CD14-positive monocyte (primary cell): ENCODE measurements at regions not wholly inside any gene's neighbourhood (a gene's known extent, or its start where the extent isn't known, plus 50 kb on each side); places are given as distances from the start of the nearest gene placed in this dataset.

Experiments used
- DNase-seq, 3 donors: peaks; one replicate each; pipeline ENCODE4 v3.0.0-alpha.2; 2011 to 2022
- H2AFZ ChIP-seq: 2 replicates; pipeline ENCODE4 v1.6.0; 2012; ENCODE audit warnings: mild to moderate bottlenecking, low read depth, low read length, inconsistent platforms; ENCODE audit not compliant: insufficient read depth, poor library complexity, severe bottlenecking
- H3K27ac ChIP-seq, 2 donors: 1 replicate in 1 of 2; 2 replicates in 1 of 2; pipeline ENCODE4 v1.5.1; 2012 to 2013; ENCODE audit warnings: low read length in 2 of 2, control low read depth in 1 of 2, inconsistent platforms in 1 of 2, low read depth in 1 of 2, mild to moderate bottlenecking in 1 of 2
- H3K27me3 ChIP-seq, 2 donors: one replicate each; pipeline versions ENCODE4 v1.6.0 to v1.6.1; 2011 to 2013; ENCODE audit warnings: low read length in 2 of 2; ENCODE audit not compliant: control insufficient read depth in 2 of 2, insufficient read depth in 2 of 2
- H3K36me3 ChIP-seq, 2 donors: replicated peaks in 1 of 2; 1 replicate in 1 of 2; 2 replicates in 1 of 2; pipeline versions ENCODE4 v1.5.1 to v1.6.1; 2012 to 2013; ENCODE audit warnings: low read length in 2 of 2, control low read depth in 1 of 2, inconsistent platforms in 1 of 2, mild to moderate bottlenecking in 1 of 2; ENCODE audit not compliant: insufficient read depth in 2 of 2, control insufficient read depth in 1 of 2
- H3K4me1 ChIP-seq, 2 donors: 1 replicate in 1 of 2; 2 replicates in 1 of 2; pipeline versions ENCODE4 v1.5.1 to v1.6.1; 2012 to 2013; ENCODE audit warnings: low read length in 2 of 2, control low read depth in 1 of 2, inconsistent platforms in 1 of 2, mild to moderate bottlenecking in 1 of 2, moderate library complexity in 1 of 2; ENCODE audit not compliant: insufficient read depth in 2 of 2, control insufficient read depth in 1 of 2
- H3K4me2 ChIP-seq: replicated peaks from 2 replicates; pipeline ENCODE3; 2012; ENCODE audit warnings: low read length, moderate library complexity, mild to moderate bottlenecking; ENCODE audit not compliant: poor library complexity, severe bottlenecking; ENCODE audit errors: extremely low read depth
- H3K4me3 ChIP-seq, 3 experiments: fragments of 200-600 bp in 1 of 3; sonication (generic) in 1 of 3; replicated peaks in 1 of 3; 1 replicate in 2 of 3; 2 replicates in 1 of 3; pipeline ENCODE4 v1.5.1; 2011 to 2013; ENCODE audit warnings: low read length in 3 of 3, mild to moderate bottlenecking in 3 of 3, control low read depth in 2 of 3, low read depth in 2 of 3, inconsistent platforms in 1 of 3, moderate library complexity in 1 of 3
- H3K79me2 ChIP-seq: 2 replicates; pipeline ENCODE4 v1.6.0; 2012; ENCODE audit warnings: mild to moderate bottlenecking, control low read depth, inconsistent platforms, low read length, moderate library complexity; ENCODE audit not compliant: insufficient read depth
- H3K9ac ChIP-seq: 2 replicates; pipeline ENCODE4 v1.6.0; 2017; ENCODE audit warnings: low read length, mild to moderate bottlenecking; ENCODE audit not compliant: insufficient read depth, poor library complexity, severe bottlenecking
- H3K9me3 ChIP-seq, 2 donors: replicated peaks in 1 of 2; 1 replicate in 1 of 2; 2 replicates in 1 of 2; pipeline versions ENCODE4 v1.5.1 to v1.6.1; 2012 to 2013; ENCODE audit warnings: low read length in 2 of 2, control low read depth in 1 of 2; ENCODE audit not compliant: control insufficient read depth in 1 of 2, insufficient read depth in 1 of 2
- H4K20me1 ChIP-seq: 2 replicates; pipeline ENCODE4 v1.6.0; 2012; ENCODE audit warnings: mild to moderate bottlenecking, low read length, control low read depth, moderate library complexity; ENCODE audit not compliant: insufficient read depth
- H3K27ac Mint-ChIP-seq, 7 donors: one replicate each; pipeline ENCODE4 v1.8.0; 2020; ENCODE audit warnings: mild to moderate bottlenecking in 7 of 7, mixed read lengths in 7 of 7, moderate library complexity in 6 of 7, inconsistent platforms in 2 of 7
- H3K27me3 Mint-ChIP-seq, 3 donors: one replicate each; pipeline ENCODE4 v1.8.0; 2021 to 2022; ENCODE audit warnings: low read depth in 3 of 3, mild to moderate bottlenecking in 3 of 3, mixed read lengths in 3 of 3, moderate library complexity in 3 of 3, inconsistent platforms in 1 of 3
- H3K36me3 Mint-ChIP-seq, 2 donors: one replicate each; pipeline ENCODE4 v1.8.0; 2020; ENCODE audit warnings: mixed read lengths in 2 of 2, inconsistent platforms in 1 of 2, mild to moderate bottlenecking in 1 of 2
- H3K4me1 Mint-ChIP-seq: one replicate; pipeline ENCODE4 v1.8.0; 2020; ENCODE audit warnings: mild to moderate bottlenecking, mixed read lengths
- H3K4me3 Mint-ChIP-seq, 2 donors: one replicate each; pipeline ENCODE4 v1.8.0; 2020; ENCODE audit warnings: mild to moderate bottlenecking in 2 of 2, mixed read lengths in 2 of 2, moderate library complexity in 1 of 2
- H3K9me3 Mint-ChIP-seq, 7 donors: one replicate each; pipeline ENCODE4 v1.8.0; 2020 to 2022; ENCODE audit warnings: mixed read lengths in 7 of 7, mild to moderate bottlenecking in 6 of 7, moderate library complexity in 6 of 7, inconsistent platforms in 2 of 7
- WGBS: methylation state at CpG from one replicate; pipeline ENCODE4 v1.1.5; 2013; ENCODE audit warnings: missing lambda C conversion rate; ENCODE audit not compliant: insufficient coverage; 5-methylcytosine and 5-hydroxymethylcytosine counted together
- intact Hi-C, 2 donors: fragments of 100-400 bp; cut with micrococcal nuclease; formaldehyde crosslinking; loops; one replicate each; pipeline versions ENCODE4 v1.15.0 to v1.15.1; 2023
- TF ChIP-seq, protein P1 (sequence below): fragments of 200-600 bp; IDR thresholded peaks from one replicate; pipeline ENCODE4 v1.8.0; 2022; ENCODE audit warnings: antibody characterized with exemption, mild to moderate bottlenecking

DNA sequence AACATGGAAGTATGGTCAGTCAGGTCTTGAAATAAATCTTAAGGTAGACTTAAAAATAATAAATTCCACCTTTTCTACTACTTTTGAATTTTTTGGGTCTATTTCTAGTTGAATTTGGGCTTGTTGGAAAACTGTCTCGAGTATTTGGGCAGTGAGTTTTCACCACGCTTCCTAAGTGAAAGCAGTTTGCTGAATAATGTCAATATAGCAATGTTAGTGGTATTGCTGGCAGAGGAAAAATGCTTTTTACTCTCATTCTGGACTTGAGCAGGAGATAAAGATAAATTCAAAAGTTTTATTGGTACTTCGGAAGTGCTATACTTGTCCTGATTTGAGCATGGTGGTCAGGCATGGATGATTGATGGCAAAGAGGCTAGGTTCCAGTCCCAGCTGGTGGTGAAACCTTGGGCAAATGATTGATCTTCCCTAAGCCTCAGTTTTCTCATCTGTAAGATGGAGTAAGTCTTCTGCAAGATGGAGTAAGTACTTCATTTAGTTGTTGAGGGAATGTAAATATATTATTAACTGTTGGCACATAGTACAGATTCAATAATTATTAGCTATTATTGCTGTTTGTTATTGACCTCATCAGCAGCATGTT lies 503.5 kb upstream of the ZEB2 start:
- Mint-ChIP-seq H3K9me3 (peaks cover 0 to 2% (median 0%) of the 10 kb centered on the region in 7 donors), H3K27ac (no peak overlapping the region), H3K27me3 (peaks cover 0 to 1% (median 0%) of the 10 kb centered on the region in 3 donors), H3K36me3 (no peaks in the 10 kb centered on the region), H3K4me3 (no peak overlapping the region), H3K4me1 (peaks cover 6% of the 10 kb centered on the region)
- Histone ChIP-seq H3K27ac (no peak overlapping the region), H3K27me3 (no peaks in the 10 kb centered on the region), H3K79me2 (no peaks in the 10 kb centered on the region), H3K9me3 (no peaks in the 10 kb centered on the region), H3K4me3 (no peak overlapping the region), H3K36me3 (no peaks in the 10 kb centered on the region), H3K9ac (no peak overlapping the region), H3K4me1 (no peaks in the 10 kb centered on the region), H4K20me1 (no peaks in the 10 kb centered on the region), H3K4me2 (no peak overlapping the region), H2AFZ (no peak overlapping the region)
- TF ChIP-seq, protein P1, sequence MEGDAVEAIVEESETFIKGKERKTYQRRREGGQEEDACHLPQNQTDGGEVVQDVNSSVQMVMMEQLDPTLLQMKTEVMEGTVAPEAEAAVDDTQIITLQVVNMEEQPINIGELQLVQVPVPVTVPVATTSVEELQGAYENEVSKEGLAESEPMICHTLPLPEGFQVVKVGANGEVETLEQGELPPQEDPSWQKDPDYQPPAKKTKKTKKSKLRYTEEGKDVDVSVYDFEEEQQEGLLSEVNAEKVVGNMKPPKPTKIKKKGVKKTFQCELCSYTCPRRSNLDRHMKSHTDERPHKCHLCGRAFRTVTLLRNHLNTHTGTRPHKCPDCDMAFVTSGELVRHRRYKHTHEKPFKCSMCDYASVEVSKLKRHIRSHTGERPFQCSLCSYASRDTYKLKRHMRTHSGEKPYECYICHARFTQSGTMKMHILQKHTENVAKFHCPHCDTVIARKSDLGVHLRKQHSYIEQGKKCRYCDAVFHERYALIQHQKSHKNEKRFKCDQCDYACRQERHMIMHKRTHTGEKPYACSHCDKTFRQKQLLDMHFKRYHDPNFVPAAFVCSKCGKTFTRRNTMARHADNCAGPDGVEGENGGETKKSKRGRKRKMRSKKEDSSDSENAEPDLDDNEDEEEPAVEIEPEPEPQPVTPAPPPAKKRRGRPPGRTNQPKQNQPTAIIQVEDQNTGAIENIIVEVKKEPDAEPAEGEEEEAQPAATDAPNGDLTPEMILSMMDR: no peak
- WGBS: 100% methylated on average over 2 of the region's 3 CpGs
- intact Hi-C loops: no loop called here
- DNase-seq: no peak

DNA sequence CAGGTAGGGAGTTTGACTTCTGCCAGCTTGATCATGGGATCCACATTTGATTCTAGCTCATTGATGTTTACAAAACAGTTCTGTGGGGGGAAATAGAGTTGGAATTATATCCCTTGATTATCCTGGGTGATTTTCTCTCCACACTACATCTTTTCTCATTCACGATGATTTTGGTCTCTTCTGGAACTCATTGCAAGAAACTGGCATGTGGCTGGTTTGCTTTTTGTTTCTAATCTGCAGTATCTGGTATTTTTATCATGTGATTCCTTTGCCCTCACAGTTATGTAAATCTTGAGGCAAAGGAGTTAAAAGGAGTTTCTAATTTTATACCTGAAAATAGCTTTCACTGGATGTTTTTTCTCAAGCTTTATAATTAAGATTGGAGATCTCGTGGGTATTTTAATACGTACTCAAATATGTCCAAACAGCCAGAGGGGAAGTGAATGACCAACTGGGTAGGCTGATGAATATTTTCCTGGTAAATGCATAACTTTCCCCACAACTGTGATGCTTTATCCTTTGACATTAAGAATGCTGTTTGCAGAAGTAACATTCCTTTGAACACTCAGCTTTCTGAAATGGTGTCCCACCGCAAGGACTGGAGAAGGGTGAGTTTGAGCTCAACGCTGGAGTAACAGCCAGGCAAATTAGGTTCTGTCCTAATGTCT lies 502.9 kb upstream of the ZEB2 start:
- H3K36me3 Mint-ChIP-seq: no peaks in the 10 kb centered on the region
- H3K9me3 Mint-ChIP-seq: peaks cover 0 to 2% (median 0%) of the 10 kb centered on the region in 7 donors
- Histone ChIP-seq H3K4me1 (no peaks in the 10 kb centered on the region), H3K27ac (no peak overlapping the region), H3K4me2 (no peak overlapping the region), H3K79me2 (no peaks in the 10 kb centered on the region), H2AFZ (no peak overlapping the region), H3K9me3 (no peaks in the 10 kb centered on the region), H3K9ac (no peak overlapping the region), H3K27me3 (no peaks in the 10 kb centered on the region), H4K20me1 (no peaks in the 10 kb centered on the region), H3K4me3 (no peak overlapping the region), H3K36me3 (no peaks in the 10 kb centered on the region)
- TF ChIP-seq, protein P1: no peak
- H3K4me3 Mint-ChIP-seq: no peak overlapping the region
- H3K4me1 Mint-ChIP-seq: peaks cover 6% of the 10 kb centered on the region
- H3K27ac Mint-ChIP-seq: no peak overlapping the region
- peaks cover 0 to 1% (median 0%) of the 10 kb centered on the region in 3 donors for H3K27me3 Mint-ChIP-seq
- intact Hi-C loops: no loop called here
- no peak for DNase-seq
- WGBS: 83% methylated on average over 1 of the region's 5 CpGs
